ENCODE measurements at regions not wholly inside any gene's neighbourhood (a gene's known extent, or its start where the extent isn't known, plus 50 kb on each side); places are given as distances from the start of the nearest gene placed in this dataset.
"Not testable (repeated sequence)": the region's sequence is repeated elsewhere in the genome, so short reads cannot be mapped to it uniquely, and the experiment has no call there.

DNA sequence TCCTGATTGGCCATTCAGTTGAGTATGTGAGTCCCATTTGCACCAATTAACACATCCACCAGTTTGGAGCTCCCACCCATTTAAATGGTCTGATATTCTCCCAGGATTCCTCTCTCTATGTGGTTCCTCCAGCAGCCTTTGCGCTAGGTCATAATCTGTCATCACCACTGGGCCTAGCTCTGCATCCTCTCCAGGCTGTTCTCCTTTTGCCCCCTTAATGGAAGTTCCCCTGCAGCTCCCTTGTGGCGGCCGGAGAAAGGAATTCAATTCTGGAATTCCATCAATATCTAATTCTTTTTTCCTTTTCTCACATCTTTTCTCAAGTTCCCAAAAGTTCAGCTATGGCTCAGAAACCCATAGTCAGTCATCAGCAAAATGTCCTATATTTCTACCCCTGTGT lies 2184.4 kb upstream of the AGA start:
- DNase-seq, result no peak

DNA sequence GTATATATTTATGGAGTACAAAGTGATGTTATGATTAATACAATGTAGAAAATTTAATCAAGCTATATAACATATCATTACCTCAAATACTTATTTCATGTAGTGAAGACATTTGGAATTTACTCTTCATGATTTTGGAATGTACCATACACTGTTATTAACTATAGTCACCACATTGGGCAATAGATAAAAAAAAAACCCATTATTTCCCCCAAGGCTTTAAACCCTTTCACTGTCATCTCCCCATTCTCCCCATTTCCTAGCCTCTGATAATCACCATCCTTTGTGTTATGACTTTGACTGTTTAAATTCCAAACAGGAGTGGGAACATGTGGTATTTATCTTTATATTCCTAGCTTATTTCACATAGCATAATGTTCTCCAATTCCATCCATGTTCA lies 2189.1 kb upstream of the AGA start:
- DNase-seq, result no peak

DNA sequence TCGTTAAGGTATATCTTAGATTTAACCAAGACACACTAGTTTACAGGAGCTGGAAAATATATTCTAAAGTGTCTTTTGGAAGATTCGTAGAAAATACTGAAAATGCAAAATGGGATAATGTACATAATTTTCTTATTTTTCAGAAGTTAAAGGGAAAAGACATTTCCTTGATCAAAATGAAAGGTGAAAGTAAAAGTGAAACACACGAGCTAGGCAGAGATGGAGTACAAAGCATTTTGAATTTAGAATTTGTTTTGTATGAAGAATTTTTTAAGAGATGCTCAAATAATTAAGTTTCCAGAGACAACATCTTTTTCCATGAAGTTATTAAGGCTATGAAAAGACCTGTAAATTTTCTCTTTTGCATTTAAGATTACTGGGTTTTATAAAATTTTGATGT lies 2192.6 kb upstream of the AGA start:
- DNase-seq, result no peak

DNA sequence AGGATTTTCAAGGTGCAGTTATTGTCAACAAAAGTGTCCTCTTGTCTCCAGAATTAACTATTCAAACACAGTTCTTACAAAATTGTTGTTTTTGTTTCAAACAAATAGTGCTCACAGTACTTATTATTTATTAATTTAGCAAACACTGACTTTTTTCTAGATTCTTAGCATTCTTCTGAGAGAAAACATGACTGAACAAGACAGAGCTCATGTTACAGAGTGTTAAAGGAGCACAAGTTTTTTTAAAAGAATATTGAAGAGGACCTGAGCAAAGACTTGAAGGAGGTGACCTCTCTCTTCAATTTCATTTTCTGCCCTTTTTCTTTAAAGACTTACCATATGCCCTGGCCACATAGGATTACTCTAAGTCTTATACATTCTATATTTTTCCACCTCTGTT lies 2220.3 kb upstream of the AGA start:
- DNase-seq, result no peak

DNA sequence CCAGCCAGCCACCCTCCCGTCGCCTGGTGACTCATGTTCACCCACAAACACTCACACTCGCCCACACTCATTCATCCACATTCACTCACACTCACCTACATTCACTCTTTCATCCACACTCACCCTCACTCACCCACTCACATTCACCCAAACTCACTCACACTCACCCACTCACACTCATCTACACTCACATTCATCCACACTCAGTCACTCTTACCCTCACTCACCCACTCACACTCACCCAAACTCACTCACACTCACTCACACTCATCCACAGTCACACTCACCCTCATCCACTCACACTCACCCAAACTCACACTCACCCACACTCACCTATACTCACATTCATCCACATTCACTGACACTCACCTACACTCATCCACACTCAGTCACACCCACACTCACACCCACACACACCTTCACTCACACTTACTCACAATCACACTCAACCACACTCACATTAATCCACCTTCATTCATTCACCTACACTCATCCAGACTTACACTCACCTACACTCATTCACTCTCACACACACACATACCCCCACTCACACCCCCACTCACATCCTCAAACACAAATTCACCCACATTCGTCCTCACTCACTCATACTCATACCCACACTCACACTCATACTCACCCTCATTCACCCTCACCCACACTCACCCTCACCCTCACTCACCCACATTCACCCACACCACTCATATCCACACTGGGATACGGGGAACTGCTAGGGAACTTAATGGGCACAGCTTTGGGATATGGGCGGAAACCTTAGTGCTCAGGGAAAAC lies 2221.6 kb upstream of the AGA start:
- DNase-seq, result no peak

DNA sequence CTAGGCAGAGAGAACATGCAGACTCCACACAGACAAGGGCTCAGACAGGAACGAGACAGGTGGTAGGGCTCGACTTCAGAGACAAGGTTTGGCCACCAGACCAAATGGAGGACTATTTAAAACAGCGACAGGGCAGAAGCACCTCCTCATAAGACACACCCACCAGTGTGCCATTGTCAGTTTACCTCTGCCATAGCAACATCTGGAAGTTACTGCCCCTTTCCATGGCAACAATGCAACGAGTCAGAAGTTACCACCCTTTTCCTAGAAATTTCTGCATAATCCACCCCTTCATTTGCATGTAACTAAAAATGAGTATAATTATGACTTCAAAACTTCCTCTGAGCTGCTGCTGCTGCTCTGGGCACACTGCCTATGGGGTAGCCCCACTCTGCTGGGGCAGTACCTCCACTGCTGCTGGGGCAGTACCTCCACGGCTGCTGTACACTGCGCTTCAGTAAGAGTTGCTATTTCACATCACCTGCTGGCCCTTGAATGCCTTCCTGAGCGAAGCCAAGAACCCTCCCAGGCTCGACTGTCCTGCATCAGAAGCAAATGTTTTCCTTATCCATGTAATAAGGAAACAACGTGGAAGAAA lies 2222.3 kb upstream of the AGA start:
- DNase-seq, result no peak

DNA sequence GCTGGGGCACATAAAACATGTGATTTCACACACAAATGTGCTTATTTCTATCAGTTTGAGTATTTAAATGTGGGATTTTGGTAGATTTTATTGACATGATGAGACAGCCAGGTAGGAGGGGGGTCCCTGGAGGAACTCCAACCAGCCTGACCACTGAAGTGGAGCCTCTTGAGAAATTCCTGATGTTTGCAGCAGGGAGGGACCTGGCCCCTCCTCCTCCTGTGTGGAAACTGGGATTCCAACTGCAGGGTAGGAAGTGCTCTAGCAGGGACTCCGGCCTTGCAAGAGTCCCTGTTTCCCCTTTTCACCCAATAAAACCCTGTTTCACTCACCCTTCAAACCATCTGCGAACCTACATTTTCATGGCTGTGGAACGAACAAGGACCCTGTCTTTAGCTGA lies 2224.0 kb upstream of the AGA start:
- DNase-seq, result no peak

DNA sequence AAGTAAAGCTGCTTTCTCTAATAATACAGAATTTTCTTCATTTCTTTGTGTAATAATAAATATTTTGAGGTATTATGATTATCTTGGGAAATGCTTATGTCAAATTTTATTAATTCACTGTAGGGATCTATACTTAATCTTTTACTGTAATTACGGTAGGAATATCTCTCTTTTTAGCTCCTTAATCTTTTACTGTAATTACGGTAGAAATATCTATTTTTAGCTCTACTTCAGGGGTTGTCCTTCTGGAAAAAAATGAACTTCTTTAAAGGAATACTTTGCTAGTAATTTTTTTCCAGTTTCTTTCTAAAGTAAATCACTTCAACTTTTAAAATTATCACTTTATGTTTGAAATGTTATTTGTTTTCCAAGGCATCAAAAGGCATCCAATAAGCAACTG lies 2229.4 kb upstream of the AGA start:
- no peak for DNase-seq

DNA sequence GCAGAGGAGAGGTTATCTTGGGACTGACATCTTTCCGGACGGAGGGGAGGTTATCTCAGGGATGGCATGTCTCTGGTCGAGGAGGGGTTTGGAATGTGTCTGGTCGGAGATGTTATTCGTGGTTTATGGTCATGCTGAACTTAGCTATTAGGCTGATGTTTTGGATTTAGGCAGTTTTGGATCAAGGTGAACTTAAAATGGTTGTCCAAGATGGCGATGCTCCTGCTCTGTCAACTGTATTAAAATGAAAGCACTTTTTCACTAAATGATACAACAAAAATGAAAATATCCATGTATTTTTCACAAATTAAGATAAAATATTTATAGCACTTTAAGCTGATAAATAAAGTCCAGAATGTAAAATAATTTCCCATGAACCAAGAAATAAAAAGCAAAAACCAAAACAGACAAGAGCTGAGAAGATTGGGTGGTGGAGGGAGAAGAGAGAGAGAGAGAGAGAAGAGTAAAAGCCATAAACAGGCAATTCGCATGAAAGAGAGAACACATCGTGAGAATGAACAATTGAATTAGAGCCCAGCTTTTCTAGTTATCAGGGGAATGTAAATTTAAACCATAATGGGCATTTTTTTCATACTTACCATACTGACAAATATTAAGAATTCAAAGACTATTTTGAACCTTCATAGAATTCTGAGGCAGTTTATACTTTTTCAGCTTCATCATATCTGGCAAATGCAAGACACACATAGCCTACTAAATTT lies 2236.0 kb upstream of the AGA start:
- no peak for DNase-seq

DNA sequence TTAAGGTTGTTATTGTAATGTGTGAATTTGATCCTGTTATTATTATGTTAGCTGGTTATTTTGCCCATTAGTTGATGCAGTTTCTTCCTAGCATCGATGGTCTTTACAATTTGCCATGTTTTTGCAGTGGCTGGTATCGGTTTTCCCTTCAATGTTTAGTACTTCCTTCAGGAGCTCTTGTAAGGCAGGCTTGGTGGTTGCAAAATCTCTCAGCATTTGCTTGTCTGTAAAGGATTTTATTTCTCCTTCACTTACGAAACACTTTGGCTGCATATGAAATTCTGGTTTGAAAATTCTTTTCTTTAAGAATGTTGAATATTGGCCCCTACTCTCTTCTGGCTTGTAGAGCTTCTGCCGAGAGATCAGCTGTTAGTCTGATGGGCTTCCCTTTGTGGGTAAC lies 2241.4 kb upstream of the AGA start:
- not testable (repeated sequence) for DNase-seq

DNA sequence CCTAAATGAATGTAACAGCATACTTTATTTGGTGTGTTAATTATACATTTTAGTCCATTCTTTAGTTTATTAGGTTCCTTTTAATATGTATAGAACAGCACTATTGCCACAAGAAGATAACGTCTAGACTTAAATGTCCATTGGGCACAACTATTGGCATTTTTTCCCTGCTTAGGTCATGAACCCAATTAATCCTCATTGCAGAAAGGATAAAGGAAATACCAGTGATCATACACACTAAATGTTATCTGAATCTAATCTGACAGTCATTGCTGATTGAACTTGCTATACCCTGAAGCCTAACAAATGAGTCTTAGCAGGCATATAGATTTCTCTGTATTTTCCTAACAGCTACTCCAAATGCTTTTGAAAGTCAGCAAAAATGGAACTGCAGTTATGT lies 2250.0 kb upstream of the AGA start:
- no peak for DNase-seq

DNA sequence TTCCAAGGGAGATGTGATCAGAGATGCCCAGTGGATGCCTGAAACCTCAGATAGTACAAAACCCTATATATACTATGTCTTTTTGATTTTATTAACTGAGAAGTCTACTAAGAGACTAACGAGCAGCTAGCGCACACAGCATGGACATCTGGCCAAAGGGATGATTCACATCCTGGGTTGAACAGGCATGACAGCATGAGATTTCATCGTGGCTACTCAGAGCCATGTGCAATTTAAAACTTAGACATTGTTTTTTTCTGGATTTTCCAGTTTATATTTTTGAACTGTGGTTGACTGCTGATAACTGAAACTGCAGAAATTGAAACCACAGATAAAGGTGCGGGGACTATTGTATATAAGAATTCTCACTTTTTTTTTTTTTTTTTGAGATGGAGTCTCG lies 2252.9 kb upstream of the AGA start:
- no peak for DNase-seq

DNA sequence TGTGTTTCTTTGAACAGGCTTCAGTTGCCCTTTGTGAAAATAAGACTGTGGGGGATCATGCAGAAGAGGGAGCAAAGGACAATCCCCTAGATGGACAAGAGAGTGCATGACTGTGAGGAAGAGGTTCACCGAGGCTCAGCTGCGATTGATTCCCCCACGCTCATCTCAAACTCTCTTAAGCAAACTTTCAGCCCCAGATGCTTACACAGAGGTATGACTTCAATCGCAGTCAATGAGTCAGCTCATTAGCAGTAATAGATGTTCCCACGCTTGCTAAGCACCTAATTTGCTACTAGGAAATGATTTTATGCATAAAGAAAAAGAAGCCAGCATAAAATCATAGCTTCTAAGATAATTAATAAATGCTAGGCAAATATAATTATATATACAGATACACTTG lies 2256.1 kb upstream of the AGA start:
- no peak for DNase-seq

DNA sequence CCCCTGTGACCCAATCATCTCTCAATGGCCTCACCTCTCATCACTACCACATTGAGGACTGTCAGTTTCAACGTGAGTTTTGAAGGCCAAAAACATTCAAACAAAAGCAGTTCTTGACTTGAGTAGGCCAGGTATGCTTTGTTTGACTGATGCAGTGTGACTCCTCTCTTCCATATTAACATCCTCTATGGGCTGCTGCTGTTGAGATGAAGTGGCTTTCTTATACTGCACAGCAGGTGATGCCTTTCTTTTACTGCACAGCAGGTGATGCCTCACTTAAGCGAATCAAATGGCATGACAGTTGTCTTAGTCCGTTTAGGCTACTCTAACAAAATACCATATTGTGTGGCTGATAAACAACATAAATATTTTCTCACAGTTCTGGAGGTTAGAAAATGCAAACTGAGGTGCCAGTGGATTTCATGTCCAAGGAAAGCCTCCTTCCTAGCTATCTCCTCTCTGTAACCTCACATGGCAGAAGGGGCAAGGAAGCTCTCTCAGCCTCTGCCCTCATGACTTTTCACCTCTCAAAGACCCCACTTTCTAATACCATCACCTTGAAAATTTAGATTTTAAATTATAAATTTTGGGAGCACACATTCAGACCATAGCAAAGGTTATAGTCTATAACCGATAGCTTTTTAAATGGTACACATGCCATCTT lies 2267.9 kb upstream of the AGA start:
- DNase-seq, result no peak

DNA sequence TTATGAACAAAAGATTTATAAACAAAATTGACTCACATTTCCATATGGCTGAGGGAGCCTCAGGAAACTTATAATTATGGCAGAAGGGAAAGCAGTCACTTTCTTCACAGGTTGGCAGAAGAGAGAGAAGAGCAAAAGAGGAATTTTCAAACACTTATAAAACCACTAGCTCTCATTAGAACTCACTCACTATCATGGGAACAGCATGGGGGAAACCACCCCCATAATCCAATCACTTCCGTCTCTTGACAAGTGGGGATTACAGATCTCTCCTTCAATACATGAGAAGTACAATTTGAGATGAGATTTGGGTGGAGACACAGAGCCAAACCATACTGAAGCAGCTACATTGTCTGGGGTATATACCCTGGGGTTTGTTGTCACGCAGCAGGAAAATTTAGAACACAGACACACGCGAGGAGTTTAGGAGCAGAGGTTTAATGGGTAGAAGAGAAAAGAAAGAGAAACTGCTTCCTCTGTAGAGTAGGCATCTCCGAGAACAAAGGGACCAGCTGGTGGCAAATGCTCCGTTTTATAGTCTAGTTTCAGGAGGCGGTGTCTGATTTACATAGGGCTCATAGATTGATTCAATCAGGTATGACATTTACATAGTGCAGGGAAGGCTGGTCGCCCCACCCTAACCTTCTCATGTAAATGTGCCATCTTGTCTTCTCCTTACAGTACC lies 2277.7 kb upstream of the AGA start:
- DNase-seq, result no peak

DNA sequence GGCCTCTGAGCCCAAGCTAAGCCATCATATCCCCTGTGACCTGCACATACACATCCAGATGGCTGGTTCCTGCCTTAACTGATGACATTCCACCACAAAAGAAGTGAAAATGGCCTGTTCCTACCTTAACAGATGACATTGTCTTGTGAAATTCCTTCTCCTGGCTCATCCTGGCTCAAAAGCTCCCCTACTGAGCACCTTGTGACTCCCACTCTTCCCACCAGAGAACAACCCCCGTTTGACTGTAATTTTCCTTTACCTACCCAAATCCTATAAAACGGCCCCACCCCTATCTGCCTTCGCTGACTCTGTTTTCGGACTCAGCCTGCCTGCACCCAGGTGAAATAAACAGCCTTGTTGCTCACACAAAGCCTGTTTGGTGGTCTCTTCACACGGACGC lies 2284.3 kb upstream of the AGA start:
- DNase-seq, result not testable (repeated sequence)

DNA sequence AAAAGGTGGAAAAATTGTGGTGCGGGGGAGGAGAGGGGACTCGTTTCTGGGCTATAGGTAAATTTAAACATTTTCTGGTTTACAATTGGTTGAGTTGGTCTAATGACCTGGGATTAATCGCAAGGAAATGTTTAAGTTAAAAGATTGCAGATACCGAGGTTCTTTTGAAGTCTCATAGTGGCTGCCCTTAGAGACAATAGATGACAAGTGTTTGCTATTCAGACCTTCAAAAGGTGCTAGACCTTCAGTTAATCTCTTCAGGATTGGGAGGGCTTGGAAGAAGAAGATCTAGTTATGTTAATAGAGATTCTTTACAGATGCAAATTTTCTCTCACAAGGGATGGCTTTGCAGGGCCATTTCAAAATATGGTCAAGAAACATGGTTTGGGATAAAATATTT lies 2286.1 kb upstream of the AGA start:
- no peak for DNase-seq

DNA sequence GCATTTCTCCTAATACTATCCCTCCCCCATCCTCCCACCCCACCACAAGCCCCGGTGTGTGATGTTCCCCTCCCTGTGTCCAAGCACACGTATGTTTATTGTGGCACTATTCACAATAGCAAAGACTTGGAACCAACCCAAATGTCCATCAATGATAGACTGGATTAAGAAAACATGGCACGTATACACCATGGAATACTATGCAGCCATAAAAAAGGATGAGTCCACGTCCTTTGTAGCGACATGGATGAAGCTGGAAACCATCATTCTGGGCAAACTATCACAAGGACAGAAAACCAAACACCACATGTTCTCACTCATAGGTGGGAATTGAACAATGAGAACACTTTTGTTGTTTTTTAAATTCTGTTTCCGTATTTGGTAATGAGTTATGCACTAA lies 2294.6 kb upstream of the AGA start:
- not testable (repeated sequence) for DNase-seq

DNA sequence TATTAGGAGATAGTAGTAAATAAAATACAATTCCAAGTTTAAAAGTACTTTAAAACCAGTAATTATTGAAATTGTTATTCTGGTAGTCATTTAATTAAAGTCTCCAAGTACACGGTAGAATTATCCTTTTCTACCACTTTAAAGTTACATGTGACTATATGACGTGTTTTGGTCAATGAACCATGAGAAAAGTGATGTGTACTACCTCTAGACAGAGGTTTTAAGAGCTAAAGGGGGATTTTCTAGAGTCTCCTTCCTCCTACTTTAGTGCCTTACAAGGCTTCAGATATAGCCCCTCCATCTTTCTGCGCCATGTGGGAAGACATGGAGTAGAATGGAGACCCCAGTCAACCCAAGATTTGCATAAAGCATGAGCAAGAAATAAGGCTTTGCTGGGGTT lies 2296.6 kb upstream of the AGA start:
- DNase-seq, result no peak

DNA sequence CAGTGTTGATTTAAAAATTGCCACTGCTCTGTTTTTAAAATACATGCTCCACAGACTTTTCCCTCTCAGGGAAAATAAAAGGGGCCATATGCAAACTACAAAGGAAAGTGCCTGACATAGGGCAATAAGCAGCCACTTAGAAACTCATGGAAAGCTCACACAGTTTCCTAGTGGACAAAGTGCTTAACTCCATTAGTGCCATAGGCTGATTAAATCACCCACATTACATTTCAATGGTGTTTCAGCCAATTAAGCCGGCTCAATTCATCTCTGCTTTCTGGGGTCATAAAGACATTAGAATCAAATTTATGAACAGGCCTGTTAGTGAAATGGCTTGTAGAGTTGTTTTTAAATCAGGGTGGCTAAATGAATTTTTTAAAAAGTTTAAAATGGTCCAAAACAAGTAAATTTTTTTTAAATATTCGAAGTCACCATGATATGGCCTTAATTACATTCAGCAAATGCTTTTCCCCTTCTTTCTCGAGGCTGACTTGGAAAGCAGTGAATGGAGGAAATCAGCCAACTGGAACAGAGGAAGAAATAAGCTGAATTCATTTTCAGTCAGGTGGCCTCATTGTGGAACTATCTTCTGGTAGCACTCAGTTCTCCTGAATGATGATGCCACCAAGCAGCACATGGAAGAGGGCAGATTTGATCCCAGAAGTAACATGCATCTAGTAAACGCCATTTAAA lies 2305.1 kb upstream of the AGA start:
- no peak for DNase-seq

DNA sequence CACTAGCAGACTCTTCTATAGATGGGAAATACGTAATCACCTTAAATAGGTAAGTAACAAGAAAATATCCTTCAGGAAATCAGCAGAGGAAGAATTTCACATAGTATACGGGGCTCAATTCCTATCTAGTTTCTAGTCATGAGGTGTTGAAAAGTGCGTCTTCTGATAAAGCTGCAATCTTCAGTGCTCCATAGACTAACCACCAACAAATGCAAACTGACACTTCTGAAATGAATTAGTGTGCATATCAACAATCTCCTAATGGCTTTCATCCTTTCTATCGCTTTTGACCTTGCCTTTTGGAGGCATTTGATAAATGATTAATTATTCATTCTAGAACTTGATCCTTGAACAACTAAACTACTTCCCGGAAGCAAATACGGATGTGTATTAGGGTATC lies 2306.6 kb upstream of the AGA start:
- no peak for DNase-seq

DNA sequence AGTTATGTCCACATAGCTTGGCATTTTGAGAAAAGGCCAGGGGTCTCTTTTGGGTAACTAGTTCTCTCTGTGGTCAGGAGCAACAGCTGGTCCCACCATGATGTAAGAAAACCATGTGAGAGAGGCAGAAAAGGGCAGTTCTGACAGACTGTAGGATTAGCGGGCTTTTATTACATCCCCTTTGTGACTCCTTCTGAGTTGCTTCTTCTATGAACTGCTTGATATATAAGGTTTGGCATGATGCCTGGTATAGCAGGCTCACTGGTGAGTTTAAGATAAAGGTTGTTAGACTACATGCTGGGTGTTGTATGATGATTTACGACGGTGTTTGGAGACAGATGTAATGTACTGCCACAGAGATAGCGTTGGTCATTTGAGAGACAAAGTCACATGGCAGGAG lies 2308.1 kb upstream of the AGA start:
- DNase-seq, result no peak

DNA sequence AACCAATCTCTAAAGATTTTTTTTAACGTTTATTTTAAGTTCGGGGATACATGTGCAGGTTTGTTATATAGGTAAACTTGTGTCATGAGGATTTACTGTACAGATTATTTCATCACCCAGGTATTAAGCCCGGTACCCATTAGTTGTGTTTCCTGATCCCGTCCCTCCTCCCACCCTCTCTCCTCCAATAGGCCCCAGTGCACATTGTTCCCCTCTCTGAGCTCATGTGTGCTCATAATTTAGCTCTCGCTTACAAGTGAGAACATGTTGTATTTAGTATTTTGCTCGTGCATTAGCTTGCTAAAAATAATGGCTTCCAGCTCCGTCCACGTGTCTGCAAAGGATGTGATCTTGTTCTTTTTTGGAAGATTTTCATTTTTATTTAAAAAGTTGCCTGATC lies 2309.4 kb upstream of the AGA start:
- no peak for DNase-seq

All from activated effector memory CD4-positive, alpha-beta T cell treated with Interleukin-2 at 50 U/mL for 16 hours (primary cell).